Hepatocyte (in vitro differentiated cells): ENCODE measurements at regions not wholly inside any gene's neighbourhood (a gene's known extent, or its start where the extent isn't known, plus 50 kb on each side); places are given as distances from the start of the nearest gene placed in this dataset.

Source experiments
- EZH2 ChIP-seq: fragments of 200-600 bp; sonication (generic); IDR thresholded peaks from 2 replicates; pipeline ENCODE4 v1.6.1; 2016; ENCODE audit warnings: antibody characterized with exemption, mild to moderate bottlenecking, borderline replicate concordance
- EZH2phosphoT487 ChIP-seq: fragments of 200-600 bp; sonication (generic); IDR thresholded peaks from one replicate; pipeline ENCODE4 v1.6.1; 2018; ENCODE audit warnings: antibody characterized with exemption, mild to moderate bottlenecking, low read depth, moderate library complexity; ENCODE audit not compliant: unreplicated experiment, severe bottlenecking
- TF ChIP-seq, protein P1 (sequence below): fragments of 200-600 bp; sonication (generic); IDR thresholded peaks from 2 replicates; pipeline ENCODE4 v1.5.1; 2016; ENCODE audit warnings: antibody characterized with exemption, mild to moderate bottlenecking; ENCODE audit not compliant: poor library complexity

DNA sequence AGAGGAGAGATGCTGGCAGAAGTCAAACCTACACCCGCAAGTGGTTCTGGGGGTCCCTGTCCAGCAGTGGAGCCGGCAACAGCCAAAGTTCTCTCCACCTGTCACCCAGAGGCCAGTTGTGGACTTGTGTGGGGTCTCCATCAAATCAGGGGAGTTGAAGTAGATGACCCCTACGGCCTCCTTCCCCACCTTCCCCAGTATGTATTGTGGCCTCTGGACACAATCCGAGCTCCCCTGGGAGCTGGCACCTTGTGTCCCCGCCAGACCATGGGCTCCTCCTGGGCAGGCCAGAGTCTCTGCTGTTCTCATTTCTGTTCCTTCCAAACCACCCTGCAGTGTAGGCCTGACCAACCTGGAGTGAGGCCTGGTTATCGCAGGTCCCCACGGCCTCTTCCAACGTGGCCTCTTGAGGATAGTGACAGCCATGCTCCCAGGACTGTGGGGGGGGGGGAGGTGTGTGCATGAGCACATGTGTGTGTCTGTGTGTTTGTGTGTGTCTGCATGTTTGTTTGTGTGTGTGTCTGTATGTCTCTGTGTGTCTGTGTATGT lies 246.4 kb downstream of the MATN1 start:
- TF ChIP-seq, protein P1, sequence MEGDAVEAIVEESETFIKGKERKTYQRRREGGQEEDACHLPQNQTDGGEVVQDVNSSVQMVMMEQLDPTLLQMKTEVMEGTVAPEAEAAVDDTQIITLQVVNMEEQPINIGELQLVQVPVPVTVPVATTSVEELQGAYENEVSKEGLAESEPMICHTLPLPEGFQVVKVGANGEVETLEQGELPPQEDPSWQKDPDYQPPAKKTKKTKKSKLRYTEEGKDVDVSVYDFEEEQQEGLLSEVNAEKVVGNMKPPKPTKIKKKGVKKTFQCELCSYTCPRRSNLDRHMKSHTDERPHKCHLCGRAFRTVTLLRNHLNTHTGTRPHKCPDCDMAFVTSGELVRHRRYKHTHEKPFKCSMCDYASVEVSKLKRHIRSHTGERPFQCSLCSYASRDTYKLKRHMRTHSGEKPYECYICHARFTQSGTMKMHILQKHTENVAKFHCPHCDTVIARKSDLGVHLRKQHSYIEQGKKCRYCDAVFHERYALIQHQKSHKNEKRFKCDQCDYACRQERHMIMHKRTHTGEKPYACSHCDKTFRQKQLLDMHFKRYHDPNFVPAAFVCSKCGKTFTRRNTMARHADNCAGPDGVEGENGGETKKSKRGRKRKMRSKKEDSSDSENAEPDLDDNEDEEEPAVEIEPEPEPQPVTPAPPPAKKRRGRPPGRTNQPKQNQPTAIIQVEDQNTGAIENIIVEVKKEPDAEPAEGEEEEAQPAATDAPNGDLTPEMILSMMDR = no peak
- no peak for TF ChIP-seq EZH2phosphoT487
- no peak for TF ChIP-seq EZH2
